HG03103 (cell line): ENCODE measurements at regions not wholly inside any gene's neighbourhood (a gene's known extent, or its start where the extent isn't known, plus 50 kb on each side); places are given as distances from the start of the nearest gene placed in this dataset.
"Not testable (repeated sequence)": the region's sequence is repeated elsewhere in the genome, so short reads cannot be mapped to it uniquely, and the experiment has no call there.

Experiments used
- ATAC-seq: cut with Tn5 transposase; IDR thresholded peaks from one replicate; pipeline ENCODE4 v1.9.1; 2021; ENCODE audit warnings: low read depth; ENCODE audit not compliant: unreplicated experiment

GRCh38 chr6:141413196-141413595 is 719.5 kb upstream of the GJE1 start:
- no peak for ATAC-seq

GRCh38 chr6:141406761-141407160 is 726.0 kb upstream of the GJE1 start:
- no peak for ATAC-seq

GRCh38 chr6:141403827-141404226 is 728.9 kb upstream of the GJE1 start:
- ATAC-seq = no peak

GRCh38 chr6:141403103-141403502 is 729.6 kb upstream of the GJE1 start:
- no peak for ATAC-seq

GRCh38 chr6:141402489-141402888 is 730.2 kb upstream of the GJE1 start:
- no peak for ATAC-seq

GRCh38 chr6:141401851-141402250 is 730.9 kb upstream of the GJE1 start:
- no peak for ATAC-seq

GRCh38 chr6:141401168-141401567 is 731.6 kb upstream of the GJE1 start:
- ATAC-seq = no peak

GRCh38 chr6:141398949-141399348 is 733.8 kb upstream of the GJE1 start:
- no peak for ATAC-seq

GRCh38 chr6:141395443-141396008 is 737.2 kb upstream of the GJE1 start:
- ATAC-seq = no peak

- ATAC-seq = no peak
Measured at GRCh38 chr6:141394565-141395051, 738.1 kb upstream of the GJE1 start.

- ATAC-seq = no peak
Measured at GRCh38 chr6:141394125-141394536, 738.6 kb upstream of the GJE1 start.

GRCh38 chr6:141393405-141394124 is 739.2 kb upstream of the GJE1 start:
- no peak for ATAC-seq

GRCh38 chr6:141391135-141391534 is 741.6 kb upstream of the GJE1 start:
- ATAC-seq = not testable (repeated sequence)

GRCh38 chr6:141388666-141389065 is 744.1 kb upstream of the GJE1 start:
- no peak for ATAC-seq

- no peak for ATAC-seq
Measured at GRCh38 chr6:141370438-141370837, 762.3 kb upstream of the GJE1 start.

- not testable (repeated sequence) for ATAC-seq
Measured at GRCh38 chr6:141366796-141367195, 765.9 kb upstream of the GJE1 start.

GRCh38 chr6:141364694-141365093 is 768.0 kb upstream of the GJE1 start:
- ATAC-seq = no peak

GRCh38 chr6:141364232-141364631 is 768.5 kb upstream of the GJE1 start:
- ATAC-seq = no peak

GRCh38 chr6:141361559-141361958 is 771.2 kb upstream of the GJE1 start:
- ATAC-seq = no peak

- no peak for ATAC-seq
Measured at GRCh38 chr6:141359953-141360352, 772.8 kb upstream of the GJE1 start.

GRCh38 chr6:141354191-141354955 is 778.4 kb upstream of the GJE1 start:
- ATAC-seq = no peak

GRCh38 chr6:141351721-141352120 is 781.0 kb upstream of the GJE1 start:
- ATAC-seq = no peak
